Activated T-helper 1 cell treated with anti-CD3 and anti-CD28 coated beads, Interleukin-2, amount 50 U/mL, for 16 hours (primary cell): ENCODE measurements at regions not wholly inside any gene's neighbourhood (a gene's known extent, or its start where the extent isn't known, plus 50 kb on each side); places are given as distances from the start of the nearest gene placed in this dataset.
"Not testable (repeated sequence)": the region's sequence is repeated elsewhere in the genome, so short reads cannot be mapped to it uniquely, and the experiment has no call there.

Source experiments
- DNase-seq, 2 donors: peaks; one replicate each; pipeline ENCODE4 v3.0.0-alpha.2; 2020; ENCODE audit warnings: low read depth in 1 of 2, low spot score in 1 of 2

DNA sequence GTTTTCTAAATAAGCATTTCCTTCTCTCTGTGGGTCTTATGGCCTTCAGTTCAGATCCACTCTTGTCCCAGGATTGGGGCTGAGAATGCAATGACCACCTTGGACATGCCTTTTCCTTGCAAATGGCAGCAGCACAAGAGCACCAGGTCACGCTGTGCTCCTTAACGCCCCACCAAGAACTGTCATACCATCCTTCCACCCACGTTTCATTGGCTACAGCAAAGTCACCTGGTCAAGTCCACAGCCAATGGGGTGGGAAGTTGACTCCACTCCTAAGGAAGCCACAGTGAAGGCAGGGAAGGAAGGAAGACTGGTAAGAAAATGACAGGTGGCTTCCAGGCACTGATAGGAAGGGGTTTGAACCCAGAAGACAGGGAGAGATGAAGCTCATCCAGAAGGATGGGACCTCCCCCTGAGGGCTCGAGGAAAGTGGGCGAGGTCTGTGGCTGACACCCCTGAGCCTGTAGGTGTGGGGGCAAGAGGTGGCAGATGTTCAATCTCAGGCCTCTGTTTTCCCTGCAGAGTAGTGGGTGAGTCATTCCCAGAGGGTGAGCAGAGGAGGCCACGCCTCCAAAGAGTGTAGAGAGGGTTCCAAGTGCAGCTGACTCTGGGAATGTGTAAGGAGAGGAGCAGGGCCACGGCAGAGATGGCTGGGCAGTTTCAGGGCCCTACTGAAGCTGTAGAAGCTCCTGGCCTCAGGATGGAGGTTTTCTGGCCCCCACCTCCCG, 113.5 kb upstream of the VRK1 start:
- DNase-seq, result no peak

- no peak for DNase-seq
Observed at GRCh38 chr14:96686126-96686525, 111.1 kb upstream of the VRK1 start.

GRCh38 chr14:96688629-96689028, 108.6 kb upstream of the VRK1 start:
- DNase-seq, result no peak

DNA sequence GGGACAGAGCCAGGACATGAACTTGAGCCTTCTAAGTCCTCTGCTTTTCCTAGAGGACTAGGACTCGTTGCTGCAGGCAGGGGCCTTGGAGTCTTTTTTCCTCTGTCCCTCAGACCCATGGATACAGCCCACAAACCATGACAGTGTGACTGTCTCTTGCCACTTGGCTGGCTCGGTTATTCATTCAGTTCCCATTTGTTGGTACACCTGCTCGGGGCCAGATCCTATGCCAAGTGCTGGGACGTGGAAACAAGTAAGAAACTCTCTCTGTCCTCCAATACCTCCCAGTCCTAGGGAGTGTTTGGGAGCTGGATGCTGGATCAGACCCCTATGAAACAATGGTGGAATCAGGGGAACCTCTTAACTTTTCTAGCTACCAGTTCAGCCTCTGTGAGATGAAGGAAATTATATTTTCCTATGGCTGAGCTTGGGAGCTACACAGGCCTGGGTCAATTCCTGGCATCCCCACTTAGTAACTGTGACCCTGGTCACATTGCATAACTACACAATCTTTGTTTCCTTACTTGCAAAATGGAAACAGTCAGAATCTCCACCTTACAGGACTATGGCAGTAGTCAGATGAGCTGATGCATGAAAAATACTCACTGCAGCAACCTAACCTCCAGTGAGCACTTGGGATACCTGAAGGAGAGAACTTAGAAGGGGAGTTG, 106.3 kb upstream of the VRK1 start:
- no peak for DNase-seq

DNA sequence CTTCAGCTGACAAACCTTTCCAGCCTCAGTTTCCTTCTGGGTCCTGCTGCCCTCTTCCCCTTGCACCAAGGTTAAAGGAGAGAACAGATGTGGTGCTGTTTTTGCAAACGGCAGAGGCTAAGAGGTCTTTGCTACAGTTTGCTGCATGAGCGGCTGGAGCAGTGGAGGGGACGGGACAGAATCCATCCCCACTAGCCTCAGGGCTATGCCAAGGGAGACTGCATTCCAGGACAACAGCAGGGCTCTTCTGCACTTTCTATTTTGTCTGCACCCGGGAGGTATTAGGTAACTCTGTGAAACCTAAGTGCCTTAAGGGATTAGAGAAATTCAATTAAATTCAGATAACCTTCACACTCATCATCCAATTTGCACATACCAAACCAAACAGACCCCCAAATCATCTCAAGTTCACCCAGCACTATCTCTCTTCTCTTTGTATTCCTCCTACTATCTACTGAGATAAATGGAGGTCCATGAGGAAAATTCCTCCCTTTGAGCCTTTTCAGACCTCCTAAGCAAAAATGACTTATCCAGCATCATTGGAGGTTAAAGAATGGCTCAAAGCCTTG, 103.8 kb upstream of the VRK1 start:
- DNase-seq, result no peak

GRCh38 chr14:96693987-96694386, 103.2 kb upstream of the VRK1 start:
- DNase-seq, result no peak

- DNase-seq, result no peak
Observed at GRCh38 chr14:96698960-96699539, 98.1 kb upstream of the VRK1 start.

- DNase-seq, result no peak
Observed at GRCh38 chr14:96699666-96700065, 97.5 kb upstream of the VRK1 start.

GRCh38 chr14:96702831-96703230, 94.4 kb upstream of the VRK1 start:
- DNase-seq, result no peak

GRCh38 chr14:96705422-96706092, 91.6 kb upstream of the VRK1 start:
- no peak for DNase-seq

DNA sequence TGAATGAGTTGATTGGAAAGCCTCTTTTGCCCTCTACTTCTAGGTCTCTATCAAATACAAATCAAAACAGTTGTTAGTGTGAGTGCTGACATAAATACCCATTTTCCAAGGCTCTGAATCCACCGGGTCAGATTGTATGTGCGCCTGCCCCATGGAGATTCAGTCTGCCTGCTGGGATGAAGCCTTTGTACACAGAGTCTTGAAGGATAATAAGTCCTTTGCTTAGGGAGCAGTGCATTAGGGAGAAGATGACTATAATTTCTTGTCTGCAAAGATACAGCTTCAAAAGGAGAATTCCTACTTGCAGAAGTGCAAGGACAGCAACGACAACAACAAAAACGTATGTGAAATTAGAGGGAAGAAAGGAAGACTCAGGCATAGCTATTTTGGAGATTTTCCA, 90.3 kb upstream of the VRK1 start:
- DNase-seq, result no peak

- no peak for DNase-seq
Observed at GRCh38 chr14:96710060-96710666, 87.0 kb upstream of the VRK1 start.

- DNase-seq, result no peak
Observed at GRCh38 chr14:96711559-96712267, 85.5 kb upstream of the VRK1 start.

DNA sequence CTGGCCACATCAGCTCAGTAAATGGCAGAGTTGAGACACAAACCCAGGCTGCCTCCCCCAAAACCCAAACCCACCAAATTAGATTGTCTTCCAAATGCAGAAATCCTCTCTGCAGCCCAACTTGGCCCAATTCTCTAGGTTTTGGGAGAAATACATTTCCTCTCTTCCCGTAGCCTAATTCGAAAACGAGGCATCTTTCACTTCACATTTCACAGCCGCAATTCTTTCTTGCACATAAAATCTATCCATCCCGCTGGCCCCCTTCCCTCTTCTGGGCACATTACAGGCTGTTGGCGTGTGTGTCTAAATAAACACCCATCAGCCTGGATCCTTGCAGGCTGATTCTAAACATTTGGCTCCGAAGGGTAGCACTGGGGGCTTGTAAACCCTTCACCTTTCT, 83.8 kb upstream of the VRK1 start:
- no peak for DNase-seq

- not testable (repeated sequence) for DNase-seq
Observed at GRCh38 chr14:96714537-96714936, 82.6 kb upstream of the VRK1 start.

DNA sequence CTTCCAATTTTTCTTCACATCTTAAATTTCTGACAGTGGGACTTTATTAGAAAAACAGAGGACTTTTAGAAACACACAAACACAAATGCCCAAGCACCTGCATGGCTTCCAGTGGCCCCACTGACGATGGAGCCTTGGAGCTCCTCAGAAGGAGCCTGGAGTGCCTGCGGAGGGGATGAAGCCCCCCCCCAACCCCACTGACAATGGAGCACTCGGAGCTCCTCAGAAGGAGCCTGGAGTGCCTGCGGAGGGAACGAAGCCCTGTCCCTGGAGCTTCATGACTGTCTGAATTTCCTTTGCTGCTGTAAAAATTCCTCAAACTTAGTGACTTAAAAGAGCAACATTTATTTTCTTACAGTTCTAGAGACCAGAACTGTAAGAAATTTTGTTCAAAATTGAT, 80.1 kb upstream of the VRK1 start:
- no peak for DNase-seq

- DNase-seq, result no peak
Observed at GRCh38 chr14:96718407-96718806, 78.8 kb upstream of the VRK1 start.

- DNase-seq, result not testable (repeated sequence)
Observed at GRCh38 chr14:96720702-96721101, 76.5 kb upstream of the VRK1 start.

GRCh38 chr14:96722736-96723135, 74.4 kb upstream of the VRK1 start:
- no peak for DNase-seq

DNA sequence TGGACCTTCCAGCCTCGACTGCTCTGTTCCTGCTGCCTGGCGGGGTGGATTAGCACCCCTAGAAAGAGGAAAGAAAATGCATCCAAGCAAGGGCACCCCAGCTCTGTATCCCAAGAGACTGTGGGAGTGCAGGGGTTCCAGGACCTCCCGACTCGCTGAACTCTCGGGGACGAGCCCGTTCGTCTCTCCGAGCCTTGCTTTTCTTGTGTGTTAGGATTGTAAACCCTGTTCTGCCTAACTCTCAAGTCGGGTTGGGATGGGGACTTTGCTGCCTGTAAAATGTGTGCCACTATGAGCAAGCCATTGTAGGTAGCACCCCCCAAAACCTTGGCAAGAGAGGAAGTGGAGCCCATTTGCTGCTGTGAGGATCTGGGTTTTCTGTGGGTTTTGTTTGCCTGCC, 73.2 kb upstream of the VRK1 start:
- DNase-seq, result no peak

DNA sequence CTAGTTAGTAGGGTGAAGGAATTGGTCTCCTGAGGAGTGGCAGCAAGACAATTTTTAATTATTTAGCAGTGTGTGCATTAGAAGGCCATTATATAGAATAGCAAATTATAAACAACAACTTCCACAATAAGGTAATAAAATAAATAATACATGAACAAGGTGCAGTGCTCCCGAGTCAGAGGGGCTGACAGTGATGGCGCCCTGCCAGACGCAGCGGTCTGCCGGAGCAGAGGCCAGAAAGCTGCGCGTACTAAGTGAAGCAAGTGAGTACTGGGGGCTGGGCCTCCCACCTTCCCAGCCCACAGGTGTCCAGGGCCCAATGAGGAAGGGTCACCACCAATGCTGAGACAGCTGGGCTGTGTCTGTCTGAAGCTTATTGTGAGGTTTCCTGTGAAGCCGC, 72.0 kb upstream of the VRK1 start:
- DNase-seq, result no peak
